Common myeloid progenitor, CD34-positive (primary cell): ENCODE measurements at regions not wholly inside any gene's neighbourhood (a gene's known extent, or its start where the extent isn't known, plus 50 kb on each side); places are given as distances from the start of the nearest gene placed in this dataset.
A peak's percentile ranks its signal among the peaks of the same experiment; 100 is the strongest.

Source experiments
- CTCF ChIA-PET: fragments of 350-600 bp; sonication (Branson Sonifier 250); formaldehyde crosslinking; loops from one replicate; lab custom pipeline; 2021; ENCODE audit warnings: antibody characterized with exemption; lab: Charles Lee
- POLR2A ChIA-PET: fragments of 350-600 bp; sonication (Branson Sonifier 250); formaldehyde crosslinking; loops from one replicate; lab custom pipeline; 2021; ENCODE audit warnings: antibody characterized with exemption; lab: Charles Lee
- DNase-seq, 3 donors: peaks; one replicate each; pipeline versions ENCODE4 v3.0.0 to v3.0.0-alpha.2; 2013
- H3K27ac ChIP-seq, 2 experiments: 1 replicate in 1 of 2; 2 replicates in 1 of 2; pipeline ENCODE4 v1.7.0; 2013; ENCODE audit warnings: inconsistent platforms in 2 of 2, low read length in 2 of 2, mild to moderate bottlenecking in 2 of 2, low read depth in 1 of 2, moderate library complexity in 1 of 2; ENCODE audit not compliant: severe bottlenecking in 2 of 2, insufficient read depth in 1 of 2, poor library complexity in 1 of 2
- H3K27me3 ChIP-seq, 5 experiments: replicated peaks in 2 of 5; 1 replicate in 3 of 5; 2 replicates in 2 of 5; pipeline versions ENCODE4 v1.6.1 to v1.7.0; 2013; ENCODE audit warnings: low read length in 4 of 5, mild to moderate bottlenecking in 2 of 5, moderate library complexity in 2 of 5, inconsistent platforms in 1 of 5; ENCODE audit not compliant: insufficient read depth in 5 of 5, control insufficient read depth in 4 of 5
- H3K36me3 ChIP-seq, 4 experiments: 1 replicate in 2 of 4; 2 replicates in 2 of 4; pipeline versions ENCODE4 v1.6.1 to v1.7.0; 2013; ENCODE audit warnings: low read length in 3 of 4, control low read depth in 1 of 4, mild to moderate bottlenecking in 1 of 4; ENCODE audit not compliant: control insufficient read depth in 4 of 4, insufficient read depth in 4 of 4
- H3K4me1 ChIP-seq, 4 experiments: 1 replicate in 3 of 4; 2 replicates in 1 of 4; pipeline versions ENCODE4 v1.6.1 to v1.7.1; 2013; ENCODE audit warnings: low read length in 3 of 4, mild to moderate bottlenecking in 3 of 4, control low read depth in 1 of 4, inconsistent platforms in 1 of 4, moderate library complexity in 1 of 4; ENCODE audit not compliant: control insufficient read depth in 4 of 4, insufficient read depth in 4 of 4; ENCODE audit errors: control extremely low read depth in 1 of 4
- H3K4me3 ChIP-seq, 7 experiments: 1 replicate in 4 of 7; 2 replicates in 3 of 7; pipeline versions ENCODE4 v1.5.1 to v1.7.0; 2013; ENCODE audit warnings: mild to moderate bottlenecking in 7 of 7, low read length in 6 of 7, moderate library complexity in 6 of 7, inconsistent platforms in 2 of 7, low read depth in 2 of 7, control low read depth in 1 of 7; ENCODE audit not compliant: insufficient read depth in 4 of 7, control insufficient read depth in 1 of 7; ENCODE audit errors: extremely low read depth in 1 of 7
- H3K9me3 ChIP-seq, 5 experiments: 1 replicate in 4 of 5; 2 replicates in 1 of 5; pipeline versions ENCODE4 v1.6.1 to v1.7.1; 2013; ENCODE audit warnings: low read length in 4 of 5, mild to moderate bottlenecking in 2 of 5, inconsistent platforms in 1 of 5, low read depth in 1 of 5, moderate library complexity in 1 of 5; ENCODE audit not compliant: control insufficient read depth in 4 of 5, insufficient read depth in 2 of 5; ENCODE audit errors: control extremely low read depth in 1 of 5
- WGBS: methylation state at CpG from one replicate; pipeline ENCODE4 v1.1.5; 2013; ENCODE audit not compliant: insufficient coverage; 5-methylcytosine and 5-hydroxymethylcytosine counted together

DNA sequence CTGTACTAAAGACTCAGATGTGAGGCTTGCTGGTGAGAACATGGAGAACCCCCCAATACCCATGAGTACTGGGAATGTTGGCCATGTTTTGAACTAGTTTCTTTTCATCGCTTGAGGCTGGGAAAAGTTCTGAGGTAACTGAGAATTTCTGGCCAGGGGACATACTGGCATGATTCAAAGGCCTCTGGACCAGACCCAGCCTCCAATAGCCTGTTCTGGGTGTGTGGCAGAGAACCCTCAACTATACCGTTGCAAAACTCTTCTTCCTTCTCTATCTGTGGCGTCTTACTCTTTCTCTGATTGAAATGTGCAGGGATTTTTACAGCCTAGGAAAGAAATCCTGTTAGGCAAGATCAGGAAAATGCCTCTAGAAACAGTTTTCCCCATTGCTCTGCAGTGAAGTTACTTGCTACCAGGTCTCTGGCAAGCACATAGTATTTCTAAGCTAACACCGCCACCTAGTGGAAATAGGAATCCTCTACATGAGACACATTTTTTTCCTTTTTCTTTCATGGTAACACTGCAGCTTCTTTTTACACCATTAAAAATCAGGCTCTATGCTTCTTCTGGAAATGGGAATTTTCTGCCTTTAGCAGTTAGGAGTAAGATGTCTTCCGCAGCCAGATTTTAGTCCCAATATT, 170.7 kb upstream of the ZCCHC13 start:
- Histone ChIP-seq H3K4me3 (no peak overlapping the region), H3K9me3 (no peaks in the 10 kb centered on the region), H3K36me3 (no peaks in the 10 kb centered on the region), H3K27me3 (peaks cover 0 to 2% (median 0%) of the 10 kb centered on the region in 5 experiments), H3K4me1 (no peaks in the 10 kb centered on the region), H3K27ac (no peak overlapping the region)
- POLR2A ChIA-PET: no interaction called here
- DNase-seq: peak; percentile 38 to 78 (median 76)
- CTCF ChIA-PET: no interaction called here
- 46% methylated on average over 5 of the region's 5 CpGs for WGBS

DNA sequence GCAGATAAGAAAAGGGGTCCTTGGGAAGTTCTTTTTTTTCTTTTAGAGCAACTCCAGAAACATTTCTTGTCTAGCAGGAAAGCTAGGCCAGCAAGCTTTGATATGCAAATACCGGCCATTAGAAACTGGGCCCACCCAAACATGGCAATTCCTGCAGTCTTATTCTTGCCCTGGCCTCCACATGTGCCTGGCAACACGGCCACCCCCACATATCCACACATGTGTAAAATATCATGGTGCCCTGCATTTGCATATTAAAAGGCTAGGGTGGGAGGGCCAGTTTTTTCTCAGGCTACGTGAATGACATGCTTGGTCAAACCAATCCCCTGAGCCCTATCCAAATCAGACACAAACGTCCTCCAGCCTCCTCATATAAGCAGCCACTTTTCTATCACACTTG, 171.7 kb upstream of the ZCCHC13 start:
- no peak overlapping the region for H3K27ac ChIP-seq
- peaks cover 0 to 2% (median 0%) of the 10 kb centered on the region in 5 experiments for H3K27me3 ChIP-seq
- DNase-seq: no peak
- H3K36me3 ChIP-seq: no peaks in the 10 kb centered on the region
- no peak overlapping the region for H3K4me3 ChIP-seq
- 83% methylated on average over 4 of the region's 4 CpGs for WGBS
- POLR2A ChIA-PET: no interaction called here
- no peaks in the 10 kb centered on the region for H3K4me1 ChIP-seq
- CTCF ChIA-PET: no interaction called here
- no peaks in the 10 kb centered on the region for H3K9me3 ChIP-seq

DNA sequence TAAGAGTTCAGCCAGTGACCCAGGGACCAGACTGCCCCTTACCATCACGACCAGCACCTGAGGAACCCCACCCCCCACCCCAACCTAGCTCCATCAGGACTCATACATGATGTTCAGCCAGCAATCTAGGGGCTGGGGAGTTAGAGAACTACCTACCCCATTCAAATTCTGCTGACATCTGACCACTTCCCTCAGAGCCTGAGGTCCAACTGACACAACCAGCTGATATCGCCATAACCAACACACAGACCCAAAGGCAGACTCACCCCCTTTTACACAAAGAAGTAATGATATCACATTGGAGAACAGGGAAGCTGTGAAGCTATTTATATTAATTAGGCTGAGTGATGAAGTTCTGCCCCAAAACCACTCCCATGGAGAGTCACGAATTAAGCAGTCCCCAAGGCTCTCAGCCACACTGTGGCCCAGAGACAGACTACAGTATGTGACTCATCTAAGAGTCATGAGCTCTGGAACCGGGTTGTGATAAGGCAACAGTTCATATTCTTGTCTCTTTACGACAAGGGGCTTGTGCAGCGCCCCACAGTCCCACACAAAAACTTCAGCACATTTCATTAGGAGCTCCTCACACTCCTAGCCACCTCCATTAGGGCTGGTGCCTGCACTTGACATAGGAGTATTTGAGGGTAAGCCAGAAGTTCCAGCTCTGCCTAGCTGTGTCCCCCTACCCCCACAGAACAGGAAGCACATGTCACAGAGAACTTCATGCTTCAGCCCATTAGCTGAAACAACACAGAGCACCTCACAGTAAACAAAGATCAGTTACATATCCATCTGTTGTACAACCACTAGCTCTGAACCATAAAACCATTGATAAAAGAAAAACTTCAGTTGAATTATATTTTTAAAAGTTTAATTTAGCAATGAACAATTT, 184.7 kb upstream of the ZCCHC13 start:
- ChIA-PET POLR2A (no interaction called here), CTCF (no interaction called here)
- peak in 1 of 3 donors; percentile 12 for DNase-seq
- Histone ChIP-seq H3K9me3 (peaks cover 0 to 4% (median 3%) of the 10 kb centered on the region in 5 experiments), H3K4me1 (no peaks in the 10 kb centered on the region), H3K36me3 (peaks cover 0 to 2% (median 0%) of the 10 kb centered on the region in 4 experiments), H3K27me3 (peaks cover 0 to 7% (median 0%) of the 10 kb centered on the region in 5 experiments), H3K27ac (no peak overlapping the region), H3K4me3 (no peak overlapping the region)
- 66% methylated on average over 2 of the region's 6 CpGs for WGBS

DNA sequence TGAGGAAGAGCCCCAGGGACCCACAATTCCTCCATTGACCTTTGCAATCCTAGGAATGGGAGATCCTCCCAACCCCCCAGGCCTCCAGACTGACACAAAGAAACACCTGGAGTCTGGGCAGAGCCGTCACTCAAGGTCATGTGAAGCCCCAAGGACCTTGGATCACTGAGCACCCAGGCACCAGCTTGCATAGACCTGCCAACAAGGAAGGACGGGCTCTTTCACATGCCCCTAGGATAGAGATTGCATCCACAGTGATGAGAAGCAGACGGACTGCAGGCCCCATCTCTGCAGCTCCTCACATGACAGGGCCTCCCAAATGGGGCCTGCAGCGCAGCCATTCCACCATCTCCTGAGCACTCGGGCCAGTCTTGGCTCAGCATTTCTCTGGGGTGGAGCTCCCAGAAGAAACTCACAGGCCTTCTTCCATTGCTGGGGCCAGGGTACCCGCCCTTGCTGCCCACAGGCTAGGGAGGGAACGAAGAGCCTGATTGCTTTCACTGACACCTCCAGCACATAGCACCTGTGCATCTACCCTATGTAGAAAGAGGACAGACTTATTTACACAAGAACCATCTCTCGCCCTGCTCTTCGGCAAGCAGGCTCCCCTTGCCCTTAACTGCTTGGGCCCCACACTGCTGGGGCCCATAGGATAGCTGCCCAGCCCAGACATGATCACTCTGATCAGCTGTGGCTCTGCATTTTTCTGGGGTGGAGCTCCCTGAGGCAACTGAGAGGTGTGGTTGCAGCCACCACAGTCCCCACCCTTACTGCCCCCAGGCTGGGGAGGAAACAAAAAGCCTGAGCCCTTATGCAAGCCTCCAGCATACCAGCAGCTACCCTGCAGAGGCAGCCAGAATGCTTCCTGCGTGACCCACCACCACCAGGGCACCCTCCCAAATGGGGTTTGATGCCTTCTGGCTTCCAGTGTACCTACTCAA, 185.7 kb upstream of the ZCCHC13 start:
- Histone ChIP-seq H3K27me3 (peaks cover 0 to 6% (median 0%) of the 10 kb centered on the region in 5 experiments), H3K27ac (no peak overlapping the region), H3K4me3 (no peak overlapping the region), H3K36me3 (peaks cover 0 to 2% (median 0%) of the 10 kb centered on the region in 4 experiments), H3K9me3 (peaks cover 0 to 4% (median 3%) of the 10 kb centered on the region in 5 experiments), H3K4me1 (no peaks in the 10 kb centered on the region)
- ChIA-PET POLR2A (no interaction called here), CTCF (no interaction called here)
- no peak for DNase-seq
- WGBS: 83% methylated on average over 10 of the region's 10 CpGs

DNA sequence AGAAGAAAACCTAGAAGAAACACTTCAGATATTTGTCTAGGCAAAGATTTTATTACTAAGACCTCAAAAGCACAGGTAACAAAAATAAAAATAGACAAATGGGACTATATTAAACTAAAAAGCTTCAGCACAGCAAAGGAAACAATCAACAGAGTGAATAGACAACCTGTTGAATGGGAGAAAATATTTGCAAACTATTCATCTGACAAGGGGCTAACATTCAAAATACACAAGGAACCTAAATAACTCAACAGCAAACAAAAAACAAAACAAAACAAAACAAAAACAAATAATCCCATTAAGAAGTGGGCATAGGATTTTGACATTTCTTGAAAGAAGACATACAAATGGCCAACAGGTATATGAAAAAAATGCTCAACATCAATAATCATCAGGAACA, 192.7 kb upstream of the ZCCHC13 start:
- Histone ChIP-seq H3K9me3 (peaks cover 0 to 1% (median 0%) of the 10 kb centered on the region in 5 experiments), H3K4me3 (no peak overlapping the region), H3K4me1 (no peaks in the 10 kb centered on the region), H3K27me3 (no peaks in the 10 kb centered on the region), H3K36me3 (no peaks in the 10 kb centered on the region), H3K27ac (no peak overlapping the region)
- DNase-seq: no peak
- POLR2A ChIA-PET: no interaction called here
- CTCF ChIA-PET: no interaction called here

DNA sequence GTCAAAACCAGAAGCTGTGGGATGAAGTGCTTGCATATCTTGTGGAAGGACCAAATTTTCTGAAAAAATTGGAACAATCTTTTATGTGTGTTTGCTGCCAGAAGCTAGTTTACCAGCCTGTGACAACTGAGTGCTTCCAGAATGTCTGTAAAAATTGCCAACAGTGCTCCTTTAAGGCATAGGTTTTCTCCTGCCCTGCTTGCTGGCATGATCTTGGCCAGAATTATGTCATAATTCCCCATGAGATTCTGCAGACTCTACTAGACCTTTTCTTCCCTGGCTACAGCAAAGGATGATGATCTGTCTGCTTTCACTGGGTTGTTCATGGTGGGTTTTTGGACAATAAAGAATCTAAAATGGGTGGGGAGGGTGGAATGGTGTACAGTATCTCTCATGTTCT, 196.3 kb upstream of the ZCCHC13 start:
- Histone ChIP-seq H3K36me3 (no peaks in the 10 kb centered on the region), H3K27ac (no peak overlapping the region), H3K27me3 (peaks cover 0 to 12% (median 0%) of the 10 kb centered on the region in 5 experiments), H3K4me3 (no peak overlapping the region), H3K4me1 (no peaks in the 10 kb centered on the region), H3K9me3 (peaks cover 0 to 12% (median 0%) of the 10 kb centered on the region in 5 experiments)
- CTCF ChIA-PET: no interaction called here
- DNase-seq: no peak
- POLR2A ChIA-PET: interaction anchor here (0.5 kb wide), 1 partner anchor 183 kb away, joined by 4 read pairs; no protein-coding TSS in a partner anchor
